ENCODE measurements at regions not wholly inside any gene's neighbourhood (a gene's known extent, or its start where the extent isn't known, plus 50 kb on each side); places are given as distances from the start of the nearest gene placed in this dataset.
"Not testable (repeated sequence)": the region's sequence is repeated elsewhere in the genome, so short reads cannot be mapped to it uniquely, and the experiment has no call there.

DNA sequence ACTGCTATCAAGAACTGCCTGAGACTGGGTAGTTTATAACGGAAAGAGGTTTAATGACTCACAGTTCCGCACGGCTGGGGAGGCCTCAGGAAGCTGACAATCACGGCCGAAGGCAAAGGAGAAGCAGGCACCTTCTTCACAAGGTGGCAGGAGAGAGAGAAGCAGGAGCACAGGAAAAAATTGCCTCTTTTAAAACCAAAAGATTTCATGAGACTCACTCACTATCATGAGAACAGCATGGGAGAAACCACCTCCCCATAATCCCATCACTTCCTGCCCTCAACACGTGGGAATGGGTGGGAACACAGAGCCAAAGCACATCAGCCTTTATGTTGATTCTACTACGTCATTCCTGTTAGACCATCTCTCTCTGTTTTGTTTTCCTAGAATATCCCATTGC, 650.9 kb upstream of the SEMA6D start:
- intact Hi-C loops (cut with micrococcal nuclease) = no loop called here
- no peak for TF ChIP-seq SP1 (IDR thresholded peaks at IDR 0.05; ENCODE audit: low read depth)
- TF ChIP-seq, protein P1, sequence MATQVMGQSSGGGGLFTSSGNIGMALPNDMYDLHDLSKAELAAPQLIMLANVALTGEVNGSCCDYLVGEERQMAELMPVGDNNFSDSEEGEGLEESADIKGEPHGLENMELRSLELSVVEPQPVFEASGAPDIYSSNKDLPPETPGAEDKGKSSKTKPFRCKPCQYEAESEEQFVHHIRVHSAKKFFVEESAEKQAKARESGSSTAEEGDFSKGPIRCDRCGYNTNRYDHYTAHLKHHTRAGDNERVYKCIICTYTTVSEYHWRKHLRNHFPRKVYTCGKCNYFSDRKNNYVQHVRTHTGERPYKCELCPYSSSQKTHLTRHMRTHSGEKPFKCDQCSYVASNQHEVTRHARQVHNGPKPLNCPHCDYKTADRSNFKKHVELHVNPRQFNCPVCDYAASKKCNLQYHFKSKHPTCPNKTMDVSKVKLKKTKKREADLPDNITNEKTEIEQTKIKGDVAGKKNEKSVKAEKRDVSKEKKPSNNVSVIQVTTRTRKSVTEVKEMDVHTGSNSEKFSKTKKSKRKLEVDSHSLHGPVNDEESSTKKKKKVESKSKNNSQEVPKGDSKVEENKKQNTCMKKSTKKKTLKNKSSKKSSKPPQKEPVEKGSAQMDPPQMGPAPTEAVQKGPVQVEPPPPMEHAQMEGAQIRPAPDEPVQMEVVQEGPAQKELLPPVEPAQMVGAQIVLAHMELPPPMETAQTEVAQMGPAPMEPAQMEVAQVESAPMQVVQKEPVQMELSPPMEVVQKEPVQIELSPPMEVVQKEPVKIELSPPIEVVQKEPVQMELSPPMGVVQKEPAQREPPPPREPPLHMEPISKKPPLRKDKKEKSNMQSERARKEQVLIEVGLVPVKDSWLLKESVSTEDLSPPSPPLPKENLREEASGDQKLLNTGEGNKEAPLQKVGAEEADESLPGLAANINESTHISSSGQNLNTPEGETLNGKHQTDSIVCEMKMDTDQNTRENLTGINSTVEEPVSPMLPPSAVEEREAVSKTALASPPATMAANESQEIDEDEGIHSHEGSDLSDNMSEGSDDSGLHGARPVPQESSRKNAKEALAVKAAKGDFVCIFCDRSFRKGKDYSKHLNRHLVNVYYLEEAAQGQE (IDR thresholded peaks at IDR 0.05; ENCODE audit: low read depth) = no peak
- no peak for TF ChIP-seq POLR2AphosphoS5 (IDR thresholded peaks at IDR 0.05; ENCODE audit: low read depth, low read length)
- TF ChIP-seq FOSL1 (IDR thresholded peaks at IDR 0.05; ENCODE audit: low read depth) = no peak
- TF ChIP-seq RAD21 (IDR thresholded peaks at IDR 0.05; ENCODE audit: low read depth) = no peak
- no TSS peak for BruUV-seq (replicated peaks)
- RAD21 ChIA-PET (ENCODE audit: low non-redundant PET in 1 of 2, low total read pairs in 2 of 2, uncharacterized antibody in 2 of 2, unreplicated experiment in 2 of 2) = no interaction called here
- no peaks in the 10 kb centered on the region for H3K79me2 ChIP-seq (ENCODE audit: insufficient read depth, low read length)
- CTCF ChIA-PET = no interaction called here
- POLR2A ChIA-PET = no interaction called here
- H4K20me1 ChIP-seq (ENCODE audit: insufficient read depth) = no peaks in the 10 kb centered on the region
- no peak overlapping the region for H3K9ac ChIP-seq (ENCODE audit: low read length)
- H3K9me2 ChIP-seq (ENCODE audit: insufficient read depth) = no peaks in the 10 kb centered on the region
- H3K27me3 ChIP-seq (ENCODE audit: insufficient read depth, low read length) = no peaks in the 10 kb centered on the region
- no peaks in the 10 kb centered on the region for H3K4me1 ChIP-seq (ENCODE audit: control insufficient read depth in 1 of 2, insufficient read depth in 2 of 2, low read length in 2 of 2)
- H2AFZ ChIP-seq (ENCODE audit: low read depth, low read length, poor library complexity, severe bottlenecking) = no peak overlapping the region
- DNase-seq (ENCODE audit: low read depth, low spot score) = no peak
- no peak overlapping the region for H3K27ac ChIP-seq (ENCODE audit: low read depth, low read length)
- H3K4me3 ChIP-seq (replicated peaks in 1 of 2; ENCODE audit: low read depth in 1 of 2, low read length in 2 of 2) = no peak overlapping the region
- no peak for ATAC-seq
- H3K9me3 ChIP-seq (ENCODE audit: control insufficient read depth in 1 of 2, insufficient read depth in 1 of 2, low read depth in 1 of 2, low read length in 2 of 2) = peaks cover 0 to 9% of the 10 kb centered on the region in 2 experiments; a peak in 1 of 4 replicates
- H3K36me3 ChIP-seq (ENCODE audit: control insufficient read depth in 1 of 2, insufficient read depth in 2 of 2, low read length in 2 of 2) = no peaks in the 10 kb centered on the region
- no peak overlapping the region for H3K4me2 ChIP-seq (ENCODE audit: low read length)

DNA sequence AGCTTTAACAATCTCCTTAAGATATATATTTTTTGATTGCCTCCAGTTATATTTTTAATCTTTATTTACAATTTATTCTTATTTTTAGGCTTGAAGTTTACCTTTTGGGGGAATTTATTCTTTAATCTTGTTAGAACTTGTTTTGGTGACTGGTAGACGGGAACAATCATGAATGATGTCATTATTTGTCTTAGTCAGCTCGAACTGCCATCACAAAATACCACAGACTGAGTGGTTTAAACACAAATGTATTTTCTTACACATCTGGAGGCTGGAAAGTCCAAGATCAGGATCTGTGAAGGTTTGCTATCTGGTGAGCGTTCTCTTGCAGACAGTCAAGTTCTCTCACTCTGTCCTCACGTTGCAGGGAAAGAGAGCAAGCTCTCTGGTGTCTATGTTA, 639.5 kb upstream of the SEMA6D start:
- H2AFZ ChIP-seq (ENCODE audit: low read depth, low read length, poor library complexity, severe bottlenecking); H4K20me1 ChIP-seq (ENCODE audit: insufficient read depth); H3K4me3 ChIP-seq (replicated peaks in 1 of 2; ENCODE audit: low read depth in 1 of 2, low read length in 2 of 2); H3K27me3 ChIP-seq (ENCODE audit: insufficient read depth, low read length); H3K9me2 ChIP-seq (ENCODE audit: insufficient read depth); H3K9ac ChIP-seq (ENCODE audit: low read length); H3K4me2 ChIP-seq (ENCODE audit: low read length); CTCF ChIA-PET; intact Hi-C loops (cut with micrococcal nuclease); BruUV-seq (replicated peaks); H3K9me3 ChIP-seq (ENCODE audit: control insufficient read depth in 1 of 2, insufficient read depth in 1 of 2, low read depth in 1 of 2, low read length in 2 of 2); ATAC-seq; H3K27ac ChIP-seq (ENCODE audit: low read depth, low read length); H3K79me2 ChIP-seq (ENCODE audit: insufficient read depth, low read length); DNase-seq (ENCODE audit: low read depth, low spot score); H3K36me3 ChIP-seq (ENCODE audit: control insufficient read depth in 1 of 2, insufficient read depth in 2 of 2, low read length in 2 of 2); RAD21 ChIA-PET (ENCODE audit: low non-redundant PET in 1 of 2, low total read pairs in 2 of 2, uncharacterized antibody in 2 of 2, unreplicated experiment in 2 of 2); POLR2A ChIA-PET; H3K4me1 ChIP-seq (ENCODE audit: control insufficient read depth in 1 of 2, insufficient read depth in 2 of 2, low read length in 2 of 2): not testable (repeated sequence)

All from HCT116 (cell line).